ENCODE measurements at regions not wholly inside any gene's neighbourhood (a gene's known extent, or its start where the extent isn't known, plus 50 kb on each side); places are given as distances from the start of the nearest gene placed in this dataset.

DNA sequence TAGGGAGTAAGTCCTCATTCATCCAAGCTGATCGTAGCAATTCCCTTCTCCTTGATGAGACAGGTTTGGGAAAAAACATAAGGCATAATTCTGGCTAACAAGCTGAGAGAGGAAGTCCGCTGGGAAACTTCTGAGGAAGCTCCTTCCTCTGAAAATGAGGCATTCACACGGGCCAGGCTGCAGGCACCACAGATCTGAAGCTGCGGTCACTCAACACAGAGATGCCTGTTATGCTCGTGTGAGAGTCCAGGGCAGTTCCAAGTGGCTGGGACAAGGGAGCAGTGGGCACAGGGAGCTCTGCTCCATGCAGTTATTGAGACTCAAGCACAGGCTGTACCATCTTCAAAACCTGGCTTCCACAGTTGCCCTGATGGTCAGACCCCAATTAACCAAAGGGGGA, 200.9 kb upstream of the ID2 start:
- DNase-seq = no peak

- no peak for DNase-seq
Measured at GRCh38 chr2:8481463-8482009, 200.3 kb upstream of the ID2 start.

DNA sequence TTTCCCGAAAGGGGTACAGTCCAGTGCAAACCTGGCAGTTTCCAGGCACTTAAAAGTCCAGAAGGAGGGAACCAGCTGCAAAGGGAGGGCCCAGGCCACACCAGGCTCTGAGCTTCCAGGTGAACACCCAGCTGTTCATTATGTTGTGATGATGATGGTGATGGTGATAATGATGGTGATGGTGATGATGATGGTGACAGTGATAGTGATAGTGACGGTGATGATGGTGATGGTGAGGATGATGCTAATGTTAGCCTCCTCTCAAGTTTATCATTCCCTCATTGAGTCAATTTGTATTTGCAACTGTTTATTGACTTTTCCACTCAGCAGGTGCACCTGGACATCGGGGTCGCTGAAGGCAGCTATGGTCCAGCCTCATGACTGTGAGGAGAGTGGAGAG, 199.4 kb upstream of the ID2 start:
- DNase-seq = no peak

DNA sequence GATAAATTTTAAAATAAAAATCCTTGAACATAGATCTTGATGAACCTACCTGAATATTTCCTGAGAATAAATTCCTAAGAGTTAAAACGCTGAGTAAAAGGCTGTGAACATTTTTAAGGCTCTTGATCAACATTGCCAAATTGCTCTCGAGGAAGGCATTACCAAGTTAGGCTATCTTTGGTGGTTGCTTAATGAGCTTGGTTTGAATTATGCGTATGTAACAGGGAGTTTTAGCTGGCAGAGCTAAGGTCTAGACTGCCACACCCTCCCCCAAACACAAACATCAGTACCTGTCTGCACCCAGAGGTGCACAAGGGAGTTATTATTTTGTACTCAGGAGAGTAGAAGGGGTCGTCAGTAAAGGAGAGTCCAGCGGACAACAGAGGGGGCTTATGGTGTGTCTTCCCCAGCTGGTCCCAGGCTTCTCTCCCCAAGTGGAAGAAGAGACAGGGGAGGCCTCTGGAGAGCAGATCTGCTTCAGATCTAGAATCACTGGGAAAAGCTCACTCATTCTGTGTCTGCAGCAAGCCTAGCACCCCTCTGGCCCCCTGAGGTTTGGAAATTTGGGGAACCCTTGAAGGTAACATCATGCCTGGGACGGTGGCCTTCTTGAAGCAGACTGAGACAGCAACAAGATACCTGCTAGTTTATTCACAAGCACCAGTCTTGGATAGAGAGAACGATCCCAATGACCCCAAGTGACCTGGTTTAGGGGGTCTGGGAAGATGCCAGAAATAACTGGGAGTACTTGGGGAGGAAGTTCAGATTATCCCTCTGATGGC, 197.2 kb upstream of the ID2 start:
- no peak for DNase-seq

DNA sequence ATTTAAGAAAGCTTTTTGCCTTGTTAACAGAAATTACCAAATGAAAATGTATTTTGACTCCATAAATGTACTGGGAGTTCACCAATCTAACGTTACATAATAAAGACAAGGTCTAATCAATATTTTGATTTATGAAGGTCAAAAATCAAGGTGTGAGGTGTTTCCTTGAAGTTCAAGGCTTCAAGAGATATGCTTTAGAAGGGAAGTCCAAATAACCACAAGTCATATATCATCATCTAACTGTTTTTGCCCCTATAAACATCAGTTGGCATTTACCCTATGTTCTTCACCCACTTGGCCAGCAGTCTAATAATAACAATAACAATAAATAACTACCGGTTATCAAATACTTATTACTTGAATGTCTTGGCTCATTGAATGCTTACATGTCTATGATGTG, 196.1 kb upstream of the ID2 start:
- DNase-seq = no peak

DNA sequence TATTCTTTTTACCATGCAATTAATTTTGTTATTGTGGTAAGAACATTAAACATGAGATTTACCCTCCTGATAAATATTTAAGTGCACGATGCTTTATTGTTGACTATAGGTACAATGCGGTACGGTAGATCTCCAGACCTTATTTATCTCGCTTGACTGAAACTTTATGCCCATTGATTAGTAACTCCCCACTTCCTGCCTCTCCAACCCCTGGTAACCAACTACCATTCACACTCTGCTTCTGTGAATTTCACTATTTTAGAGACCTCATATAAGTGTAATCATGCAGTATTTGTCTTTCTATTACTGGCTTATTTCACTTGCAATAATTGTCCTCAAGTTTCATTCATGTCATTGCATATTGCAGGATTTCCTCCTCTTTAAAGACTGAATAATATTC, 195.7 kb upstream of the ID2 start:
- DNase-seq = no peak

DNA sequence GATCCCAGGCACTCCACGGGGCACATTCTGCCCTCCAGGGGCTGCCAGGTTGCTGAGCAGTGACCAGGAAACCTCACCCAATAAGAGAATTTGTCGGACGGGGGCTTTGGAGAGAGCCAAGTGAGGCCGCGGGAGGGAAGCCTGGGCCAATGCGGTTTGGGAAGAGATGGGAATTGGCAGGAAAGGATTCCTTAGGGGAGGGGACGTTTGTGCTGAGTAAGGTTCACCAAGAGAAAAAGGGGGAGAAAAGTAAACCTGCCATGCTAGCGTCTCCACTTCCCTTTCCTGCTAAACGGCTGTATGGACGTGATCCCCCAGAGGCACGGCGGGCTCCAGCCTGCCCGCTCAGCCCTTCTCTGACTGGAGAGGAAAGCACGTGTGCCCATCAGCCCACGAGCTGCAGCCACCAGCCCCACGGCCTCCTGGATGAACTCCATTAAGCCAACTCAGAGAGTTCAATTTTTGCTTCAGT, 194.4 kb upstream of the ID2 start:
- no peak for DNase-seq

GRCh38 chr2:8488001-8488738, 193.7 kb upstream of the ID2 start:
- peak; percentile 80 for DNase-seq

DNA sequence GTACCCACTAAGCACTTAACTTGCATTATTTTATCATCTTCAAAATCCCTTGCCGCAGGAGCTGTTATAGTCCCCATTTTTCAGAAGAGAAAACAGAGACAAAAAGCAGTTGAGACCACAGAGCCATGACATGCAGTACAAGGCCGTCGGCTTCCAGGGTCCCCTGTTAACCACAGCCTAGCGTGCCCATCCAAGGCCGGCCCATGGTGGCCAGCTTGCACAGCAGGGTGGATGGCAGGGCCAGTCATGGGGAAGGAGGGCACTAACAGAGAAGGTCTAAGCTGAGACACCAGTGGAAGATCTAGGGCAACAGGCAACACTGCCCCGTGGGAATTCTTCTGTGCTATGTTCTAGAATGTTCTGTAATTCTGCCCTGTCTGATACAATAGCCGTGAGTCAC, 192.6 kb upstream of the ID2 start:
- no peak for DNase-seq

DNA sequence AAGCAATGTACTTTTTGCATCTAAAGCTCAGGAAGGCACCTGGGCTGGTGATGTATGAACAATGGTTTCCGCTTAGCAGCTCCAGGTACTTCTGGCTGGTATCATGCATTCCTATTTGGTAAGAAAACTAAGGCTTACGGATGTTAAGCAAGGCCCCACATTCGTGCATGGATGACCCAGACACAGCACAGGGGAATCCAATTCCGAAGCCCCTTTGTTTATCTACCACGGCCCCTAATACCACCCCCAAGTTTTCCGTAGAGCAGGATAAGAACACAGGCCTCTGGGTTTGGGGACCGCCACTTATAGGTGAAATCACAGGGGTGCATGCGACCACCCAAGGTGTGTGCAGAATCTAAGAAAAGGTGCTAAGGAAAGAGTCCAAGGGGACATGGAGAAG, 192.1 kb upstream of the ID2 start:
- no peak for DNase-seq

DNA sequence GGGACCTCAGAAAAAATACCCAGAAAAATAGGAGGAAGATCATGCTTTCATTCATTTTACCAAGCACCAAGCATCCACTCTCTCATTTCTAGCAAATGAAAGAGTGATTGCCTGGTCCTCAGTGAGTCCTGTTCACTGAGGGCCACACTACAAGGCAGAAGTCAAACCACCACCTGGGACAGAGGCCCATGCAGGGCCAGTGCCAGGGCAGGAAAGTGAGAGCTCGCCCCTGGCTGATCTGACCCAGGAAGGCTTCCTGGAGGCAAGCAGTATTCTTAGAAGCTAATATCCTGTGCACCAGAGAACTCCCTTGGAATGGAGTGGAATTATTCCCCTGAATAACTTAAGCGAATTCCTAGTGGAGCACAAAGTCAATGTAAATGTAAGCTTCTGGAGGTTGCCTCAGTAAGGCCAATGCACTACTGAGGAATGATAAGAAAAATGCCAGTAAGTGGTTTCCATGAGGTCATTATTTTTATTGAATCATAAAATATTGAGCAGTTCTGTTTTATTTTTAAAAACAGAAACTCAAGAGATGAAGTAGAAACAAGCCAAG, 191.6 kb upstream of the ID2 start:
- DNase-seq = no peak

GRCh38 chr2:8491296-8492027, 190.4 kb upstream of the ID2 start:
- DNase-seq = no peak

- peak; percentile 1 for DNase-seq
Measured at GRCh38 chr2:8494151-8494550, 187.7 kb upstream of the ID2 start.

DNA sequence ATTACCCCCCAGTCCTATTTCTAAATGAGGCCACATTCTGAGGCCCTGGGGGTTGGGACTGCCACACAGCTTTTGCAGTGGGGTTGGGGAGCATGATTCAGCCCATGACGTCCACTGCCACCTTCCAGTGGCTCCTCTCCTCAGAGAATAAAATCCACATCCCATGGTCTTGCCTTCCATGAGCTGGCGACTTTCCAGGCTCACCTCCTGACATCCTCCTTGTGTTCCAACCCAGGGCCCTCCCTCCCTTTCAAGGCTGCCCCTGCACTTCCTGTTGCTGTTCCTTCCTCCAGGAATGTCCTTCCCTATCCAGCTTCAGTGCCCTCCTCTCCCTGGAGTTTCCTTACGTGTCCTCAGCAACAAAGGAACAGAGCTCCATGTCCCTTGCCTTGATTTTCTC, 187.3 kb upstream of the ID2 start:
- no peak for DNase-seq

DNA sequence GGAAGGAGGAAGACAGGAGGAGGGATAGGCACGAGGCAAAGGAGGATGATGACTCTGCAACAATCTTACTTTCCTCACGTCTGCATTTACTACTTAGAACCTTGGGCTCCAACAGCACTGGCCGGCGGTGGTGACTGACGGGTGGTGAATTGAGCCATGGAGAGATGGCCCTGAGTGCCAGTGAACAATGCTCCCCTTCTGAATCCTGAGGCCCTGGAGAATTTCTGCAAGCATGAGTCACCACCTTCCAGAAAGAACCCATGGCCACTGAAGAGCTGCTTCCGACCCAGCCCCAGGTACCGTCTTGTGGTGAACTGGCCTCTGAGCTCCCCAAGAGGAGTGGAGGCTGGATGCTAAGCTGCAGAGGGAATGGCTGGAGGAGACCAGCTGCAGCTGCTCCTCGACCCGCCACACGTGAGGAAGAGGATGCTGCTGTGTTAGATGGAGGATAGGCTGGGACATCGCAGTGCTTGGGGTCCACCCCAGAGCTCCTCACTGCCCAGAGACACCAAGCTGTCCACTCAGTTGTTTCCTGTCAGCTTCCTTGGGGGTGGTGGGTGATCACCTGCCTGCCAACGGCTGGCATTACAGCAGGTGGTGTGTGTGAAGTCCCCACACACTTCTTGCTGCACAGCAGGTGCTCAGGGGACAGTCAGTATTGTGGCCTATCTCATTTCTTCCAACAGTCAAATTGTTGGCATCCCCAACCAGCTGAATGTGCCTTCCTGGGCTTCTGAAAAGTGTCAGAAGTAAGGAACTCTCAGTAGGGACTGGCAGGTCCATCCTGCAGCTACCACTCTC, 186.5 kb upstream of the ID2 start:
- no peak for DNase-seq

GRCh38 chr2:8496079-8496478, 185.8 kb upstream of the ID2 start:
- DNase-seq = no peak

GRCh38 chr2:8496617-8497016, 185.2 kb upstream of the ID2 start:
- no peak for DNase-seq

DNA sequence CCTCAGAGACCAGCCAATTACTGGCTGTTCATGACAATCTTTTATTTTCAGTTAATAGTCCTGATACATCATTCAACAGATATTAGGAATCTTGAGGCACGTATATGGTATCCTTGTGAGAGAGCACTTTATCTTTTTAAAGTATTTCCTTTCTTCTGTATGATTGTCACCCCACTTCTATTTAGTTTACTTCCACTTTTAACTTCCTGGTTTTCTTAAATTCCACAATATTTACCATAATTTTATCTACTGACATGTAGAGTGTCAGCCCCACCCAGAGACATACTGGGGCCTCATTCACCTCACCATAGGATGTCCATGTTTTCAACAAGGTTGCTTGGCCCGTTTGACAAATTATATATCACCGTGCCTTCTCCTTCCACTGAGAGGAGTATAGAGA, 182.9 kb upstream of the ID2 start:
- DNase-seq = no peak

DNA sequence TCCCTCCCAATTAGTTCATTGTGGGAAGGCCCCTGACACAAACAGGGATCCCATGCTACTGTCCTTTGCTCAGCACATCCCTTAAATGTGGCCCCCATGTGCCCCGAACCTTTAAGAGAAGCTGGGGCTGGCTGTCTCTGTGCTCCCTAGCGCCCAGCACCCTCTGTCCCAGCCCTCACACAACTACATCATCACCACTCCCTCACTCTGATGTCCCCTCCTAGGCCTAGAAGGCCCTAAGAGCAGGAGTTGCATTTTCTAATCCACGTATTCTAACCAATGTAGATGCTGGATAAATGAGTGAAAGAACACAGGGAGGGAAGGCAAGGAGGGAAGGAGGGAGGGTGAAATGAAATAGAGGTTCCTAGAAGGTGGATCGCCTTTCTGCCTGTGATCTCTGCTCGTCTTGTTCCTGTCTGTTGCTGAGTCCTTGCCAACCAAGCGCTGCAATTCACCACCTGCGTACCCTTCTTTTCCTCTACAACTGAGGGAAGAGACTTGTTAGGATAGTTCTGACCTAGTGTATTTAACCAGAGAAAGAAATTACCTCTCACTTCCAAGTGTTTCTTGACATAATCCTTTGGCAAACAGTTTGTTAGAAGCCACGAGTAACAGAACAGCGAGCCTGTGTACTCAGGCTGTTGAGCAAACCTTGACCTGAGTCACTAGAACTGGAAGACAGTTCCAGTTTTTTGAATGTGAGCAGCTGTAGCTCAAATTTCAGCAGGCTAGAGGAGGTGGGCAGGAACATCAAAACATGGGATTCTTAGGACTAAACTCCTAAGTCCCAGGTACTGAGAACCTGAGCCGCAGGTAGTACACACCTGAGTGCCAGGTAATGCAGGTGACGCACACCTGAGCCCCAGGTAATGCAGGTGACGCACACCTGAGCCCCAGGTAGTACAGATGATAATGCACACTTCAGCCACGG, 181.5 kb upstream of the ID2 start:
- DNase-seq = no peak

DNA sequence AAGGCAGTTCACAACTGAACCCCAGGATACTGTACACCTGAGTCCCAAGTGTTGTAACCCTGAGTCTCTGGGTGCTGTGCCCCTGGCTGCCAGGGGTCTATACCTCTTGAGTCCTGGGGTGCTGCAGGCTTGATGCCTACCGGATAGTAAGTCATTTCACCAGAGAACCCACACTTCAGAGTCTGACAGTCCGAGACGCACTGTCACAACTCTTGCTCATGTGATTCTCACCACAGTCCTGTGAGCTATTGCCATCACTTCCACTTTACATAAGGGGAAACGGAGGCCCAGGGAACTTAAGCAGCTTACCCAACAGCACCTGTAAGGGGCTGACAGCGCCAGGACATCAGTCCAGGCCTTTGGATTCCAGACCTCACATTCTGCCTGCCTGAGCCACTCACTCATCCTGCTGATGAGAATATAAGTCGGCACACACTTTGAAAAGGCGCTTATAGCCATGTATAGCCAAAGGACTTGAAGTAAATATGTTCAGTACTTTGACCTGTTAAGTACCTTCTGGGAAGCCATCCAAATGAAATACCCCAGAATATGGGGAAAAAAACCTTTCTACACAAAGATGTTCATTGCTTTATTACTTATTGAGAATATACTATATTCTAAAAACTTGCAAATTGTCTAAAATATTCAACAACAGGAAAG, 180.7 kb upstream of the ID2 start:
- no peak for DNase-seq

- no peak for DNase-seq
Measured at GRCh38 chr2:8502316-8502715, 179.5 kb upstream of the ID2 start.
